ENCODE measurements at regions not wholly inside any gene's neighbourhood (a gene's known extent, or its start where the extent isn't known, plus 50 kb on each side); places are given as distances from the start of the nearest gene placed in this dataset.

GRCh38 chr7:156080046-156080445 lies 267.8 kb upstream of the SHH start:
- DNase-seq (ENCODE audit: low spot score) (no peak), ATAC-seq (no peak)
- peaks cover 7% of the 10 kb centered on the region for H3K4me1 Mint-ChIP-seq
- Histone ChIP-seq H3K9me2 (ENCODE audit: insufficient read depth) (no peaks in the 10 kb centered on the region), H3K4me3 (no peak overlapping the region), H2AFZ (no peak overlapping the region), H3K36me3 (ENCODE audit: insufficient read depth) (no peaks in the 10 kb centered on the region), H3K27ac (ENCODE audit: low read depth) (no peak overlapping the region), H3K79me2 (replicated peaks; ENCODE audit: insufficient read depth) (no peaks in the 10 kb centered on the region), H4K20me1 (replicated peaks; ENCODE audit: insufficient read depth) (no peaks in the 10 kb centered on the region), H3F3A (replicated peaks; ENCODE audit: low read depth) (no peaks in the 10 kb centered on the region), H3K27me3 (ENCODE audit: insufficient read depth) (no peaks in the 10 kb centered on the region), H3K4me2 (no peak overlapping the region), H3K4me1 (ENCODE audit: insufficient read depth) (no peaks in the 10 kb centered on the region)
- H3K27ac Mint-ChIP-seq = no peak overlapping the region
- TF ChIP-seq, protein P1, sequence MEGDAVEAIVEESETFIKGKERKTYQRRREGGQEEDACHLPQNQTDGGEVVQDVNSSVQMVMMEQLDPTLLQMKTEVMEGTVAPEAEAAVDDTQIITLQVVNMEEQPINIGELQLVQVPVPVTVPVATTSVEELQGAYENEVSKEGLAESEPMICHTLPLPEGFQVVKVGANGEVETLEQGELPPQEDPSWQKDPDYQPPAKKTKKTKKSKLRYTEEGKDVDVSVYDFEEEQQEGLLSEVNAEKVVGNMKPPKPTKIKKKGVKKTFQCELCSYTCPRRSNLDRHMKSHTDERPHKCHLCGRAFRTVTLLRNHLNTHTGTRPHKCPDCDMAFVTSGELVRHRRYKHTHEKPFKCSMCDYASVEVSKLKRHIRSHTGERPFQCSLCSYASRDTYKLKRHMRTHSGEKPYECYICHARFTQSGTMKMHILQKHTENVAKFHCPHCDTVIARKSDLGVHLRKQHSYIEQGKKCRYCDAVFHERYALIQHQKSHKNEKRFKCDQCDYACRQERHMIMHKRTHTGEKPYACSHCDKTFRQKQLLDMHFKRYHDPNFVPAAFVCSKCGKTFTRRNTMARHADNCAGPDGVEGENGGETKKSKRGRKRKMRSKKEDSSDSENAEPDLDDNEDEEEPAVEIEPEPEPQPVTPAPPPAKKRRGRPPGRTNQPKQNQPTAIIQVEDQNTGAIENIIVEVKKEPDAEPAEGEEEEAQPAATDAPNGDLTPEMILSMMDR (conservative IDR thresholded peaks at IDR 0.05; ENCODE audit: low read depth in 2 of 2) = no peak
- TF ChIP-seq ETS1 (IDR thresholded peaks at IDR 0.05) = no peak
- no peak for TF ChIP-seq EZH2phosphoT487 (IDR thresholded peaks at IDR 0.05; ENCODE audit: unreplicated experiment)
- TF ChIP-seq CREB1 (CRISPR knock-in tag; IDR thresholded peaks at IDR 0.05; ENCODE audit: low read depth) = no peak
- TF ChIP-seq POLR2AphosphoS5 (IDR thresholded peaks at IDR 0.05; ENCODE audit: low read depth) = no peak
- TF ChIP-seq ZNF114 (CRISPR knock-in tag; IDR thresholded peaks at IDR 0.05) = no peak
- TF ChIP-seq ZNF462 (CRISPR knock-in tag; IDR thresholded peaks at IDR 0.05) = no peak
- TF ChIP-seq STAT1 (IDR thresholded peaks at IDR 0.05; ENCODE audit: unreplicated experiment) = no peak
- TF ChIP-seq ZNF331 (CRISPR knock-in tag; IDR thresholded peaks at IDR 0.05; ENCODE audit: low read depth) = no peak
- TF ChIP-seq, protein P2, sequence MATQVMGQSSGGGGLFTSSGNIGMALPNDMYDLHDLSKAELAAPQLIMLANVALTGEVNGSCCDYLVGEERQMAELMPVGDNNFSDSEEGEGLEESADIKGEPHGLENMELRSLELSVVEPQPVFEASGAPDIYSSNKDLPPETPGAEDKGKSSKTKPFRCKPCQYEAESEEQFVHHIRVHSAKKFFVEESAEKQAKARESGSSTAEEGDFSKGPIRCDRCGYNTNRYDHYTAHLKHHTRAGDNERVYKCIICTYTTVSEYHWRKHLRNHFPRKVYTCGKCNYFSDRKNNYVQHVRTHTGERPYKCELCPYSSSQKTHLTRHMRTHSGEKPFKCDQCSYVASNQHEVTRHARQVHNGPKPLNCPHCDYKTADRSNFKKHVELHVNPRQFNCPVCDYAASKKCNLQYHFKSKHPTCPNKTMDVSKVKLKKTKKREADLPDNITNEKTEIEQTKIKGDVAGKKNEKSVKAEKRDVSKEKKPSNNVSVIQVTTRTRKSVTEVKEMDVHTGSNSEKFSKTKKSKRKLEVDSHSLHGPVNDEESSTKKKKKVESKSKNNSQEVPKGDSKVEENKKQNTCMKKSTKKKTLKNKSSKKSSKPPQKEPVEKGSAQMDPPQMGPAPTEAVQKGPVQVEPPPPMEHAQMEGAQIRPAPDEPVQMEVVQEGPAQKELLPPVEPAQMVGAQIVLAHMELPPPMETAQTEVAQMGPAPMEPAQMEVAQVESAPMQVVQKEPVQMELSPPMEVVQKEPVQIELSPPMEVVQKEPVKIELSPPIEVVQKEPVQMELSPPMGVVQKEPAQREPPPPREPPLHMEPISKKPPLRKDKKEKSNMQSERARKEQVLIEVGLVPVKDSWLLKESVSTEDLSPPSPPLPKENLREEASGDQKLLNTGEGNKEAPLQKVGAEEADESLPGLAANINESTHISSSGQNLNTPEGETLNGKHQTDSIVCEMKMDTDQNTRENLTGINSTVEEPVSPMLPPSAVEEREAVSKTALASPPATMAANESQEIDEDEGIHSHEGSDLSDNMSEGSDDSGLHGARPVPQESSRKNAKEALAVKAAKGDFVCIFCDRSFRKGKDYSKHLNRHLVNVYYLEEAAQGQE (IDR thresholded peaks at IDR 0.05; ENCODE audit: unreplicated experiment) = no peak
- no peak for TF ChIP-seq NANOG (IDR thresholded peaks at IDR 0.05; ENCODE audit: borderline replicate concordance)
- no peak for TF ChIP-seq EZH2 (IDR thresholded peaks at IDR 0.05; ENCODE audit: low read depth, unreplicated experiment)
- TF ChIP-seq JUNB (IDR thresholded peaks at IDR 0.05; ENCODE audit: unreplicated experiment) = no peak
- peaks cover 2% of the 10 kb centered on the region for H3K27me3 Mint-ChIP-seq (ENCODE audit: insufficient read depth, low read depth, poor library complexity)
- no peaks in the 10 kb centered on the region for H3K9me3 Mint-ChIP-seq
- no peaks in the 10 kb centered on the region for H3K36me3 Mint-ChIP-seq (ENCODE audit: low read depth)
- no peak overlapping the region for H3K4me3 Mint-ChIP-seq

Measured in GM23338 (cell line).